ENCODE measurements at regions not wholly inside any gene's neighbourhood (a gene's known extent, or its start where the extent isn't known, plus 50 kb on each side); places are given as distances from the start of the nearest gene placed in this dataset.

GRCh38 chr2:109070290-109070689 lies 58.7 kb upstream of the SH3RF3 start:
- H3K9me3 ChIP-seq (ENCODE audit: control insufficient read depth, low read length), result peaks cover 2% of the 10 kb centered on the region
- TF ChIP-seq CTCF (IDR thresholded peaks at IDR 0.05), result no peak
- no peak overlapping the region for H3K27ac ChIP-seq
- H3K36me3 ChIP-seq (ENCODE audit: control insufficient read depth, insufficient read depth, low read length), result no peaks in the 10 kb centered on the region
- no peak overlapping the region for H2AFZ ChIP-seq
- H3K27me3 ChIP-seq (ENCODE audit: control insufficient read depth, insufficient read depth, low read length), result no peaks in the 10 kb centered on the region
- H3K4me1 ChIP-seq, result peaks cover 7% of the 10 kb centered on the region
- no peak overlapping the region for H3K9ac ChIP-seq
- H3K79me2 ChIP-seq, result no peaks in the 10 kb centered on the region
- no peak overlapping the region for H3K4me3 ChIP-seq (ENCODE audit: low read depth, low read length)
- no peak overlapping the region for H3K4me2 ChIP-seq (ENCODE audit: low read length)

GRCh38 chr2:109069331-109070194 lies 59.4 kb upstream of the SH3RF3 start:
- no peak overlapping the region for H3K27ac ChIP-seq
- H2AFZ ChIP-seq, result no peak overlapping the region
- no peak overlapping the region for H3K4me3 ChIP-seq (ENCODE audit: low read depth, low read length)
- H3K79me2 ChIP-seq, result no peaks in the 10 kb centered on the region
- no peak for TF ChIP-seq CTCF (IDR thresholded peaks at IDR 0.05)
- peaks cover 11% of the 10 kb centered on the region for H3K4me1 ChIP-seq
- H3K4me2 ChIP-seq (ENCODE audit: low read length), result no peak overlapping the region
- H3K9ac ChIP-seq, result no peak overlapping the region
- H3K27me3 ChIP-seq (ENCODE audit: control insufficient read depth, insufficient read depth, low read length), result no peaks in the 10 kb centered on the region
- H3K9me3 ChIP-seq (ENCODE audit: control insufficient read depth, low read length), result peaks cover 2% of the 10 kb centered on the region
- H3K36me3 ChIP-seq (ENCODE audit: control insufficient read depth, insufficient read depth, low read length), result no peaks in the 10 kb centered on the region

GRCh38 chr2:109068811-109069210 lies 60.2 kb upstream of the SH3RF3 start:
- Histone ChIP-seq H3K27ac (no peak overlapping the region), H3K9me3 (ENCODE audit: control insufficient read depth, low read length) (peaks cover 2% of the 10 kb centered on the region), H3K27me3 (ENCODE audit: control insufficient read depth, insufficient read depth, low read length) (no peaks in the 10 kb centered on the region), H3K9ac (no peak overlapping the region), H3K4me2 (ENCODE audit: low read length) (no peak overlapping the region), H3K4me3 (ENCODE audit: low read depth, low read length) (no peak overlapping the region), H3K36me3 (ENCODE audit: control insufficient read depth, insufficient read depth, low read length) (no peaks in the 10 kb centered on the region), H2AFZ (no peak overlapping the region), H3K79me2 (no peaks in the 10 kb centered on the region), H3K4me1 (peaks cover 11% of the 10 kb centered on the region)
- TF ChIP-seq CTCF (IDR thresholded peaks at IDR 0.05), result no peak

- peaks cover 2% of the 10 kb centered on the region for H3K9me3 ChIP-seq (ENCODE audit: control insufficient read depth, low read length)
- no peak overlapping the region for H3K27ac ChIP-seq
- no peak overlapping the region for H3K4me2 ChIP-seq (ENCODE audit: low read length)
- H3K4me1 ChIP-seq, result peaks cover 11% of the 10 kb centered on the region
- H3K79me2 ChIP-seq, result no peaks in the 10 kb centered on the region
- H3K27me3 ChIP-seq (ENCODE audit: control insufficient read depth, insufficient read depth, low read length), result no peaks in the 10 kb centered on the region
- no peak overlapping the region for H3K9ac ChIP-seq
- no peak overlapping the region for H2AFZ ChIP-seq
- no peak for TF ChIP-seq CTCF (IDR thresholded peaks at IDR 0.05)
- H3K36me3 ChIP-seq (ENCODE audit: control insufficient read depth, insufficient read depth, low read length), result no peaks in the 10 kb centered on the region
- no peak overlapping the region for H3K4me3 ChIP-seq (ENCODE audit: low read depth, low read length)
Observed at GRCh38 chr2:109067631-109068125, 61.3 kb upstream of the SH3RF3 start.

Data from parathyroid adenoma (tissue), 2 donors.